Astrocyte (in vitro differentiated cells and primary cell): ENCODE measurements at regions not wholly inside any gene's neighbourhood (a gene's known extent, or its start where the extent isn't known, plus 50 kb on each side); places are given as distances from the start of the nearest gene placed in this dataset.

Experiments used
- DNase-seq: peaks from one replicate; pipeline ENCODE4 v3.0.0-alpha.2; 2010; ENCODE audit warnings: low read depth
- FAIRE-seq: peaks from 2 replicates; lab custom pipeline; 2011; peaks lifted over from hg19 to GRCh38; lab: Jason Lieb, UNC
- H2AFZ ChIP-seq: 2 replicates; pipeline ENCODE4 v1.6.0; 2012; ENCODE audit warnings: low read depth, low read length, inconsistent platforms
- H3K27ac ChIP-seq: 2 replicates; pipeline ENCODE4 v1.5.1; 2011; ENCODE audit warnings: low read depth, low read length, inconsistent platforms
- H3K27me3 ChIP-seq: 2 replicates; pipeline ENCODE4 v1.6.0; 2011; ENCODE audit warnings: low read length, inconsistent platforms; ENCODE audit not compliant: insufficient read depth
- H3K36me3 ChIP-seq: 2 replicates; pipeline ENCODE4 v1.5.1; 2011; ENCODE audit warnings: low read length, inconsistent platforms; ENCODE audit not compliant: insufficient read depth
- H3K4me1 ChIP-seq: 2 replicates; pipeline ENCODE4 v1.5.1; 2011; ENCODE audit warnings: low read length, inconsistent platforms; ENCODE audit not compliant: insufficient read depth
- H3K4me2 ChIP-seq: 2 replicates; pipeline ENCODE4 v1.6.0; 2012; ENCODE audit warnings: low read length, inconsistent platforms
- H3K4me3 ChIP-seq: 2 replicates; pipeline ENCODE4 v1.5.1; 2011; ENCODE audit warnings: low read depth, mild to moderate bottlenecking, low read length, inconsistent platforms; ENCODE audit not compliant: insufficient read depth
- H3K79me2 ChIP-seq: 2 replicates; pipeline ENCODE4 v1.6.0; 2012; ENCODE audit warnings: mild to moderate bottlenecking, low read length, inconsistent platforms; ENCODE audit not compliant: insufficient read depth
- H3K9ac ChIP-seq: 2 replicates; pipeline ENCODE4 v1.6.0; 2012; ENCODE audit warnings: mild to moderate bottlenecking, low read length, inconsistent platforms
- H3K9me3 ChIP-seq: 2 replicates; pipeline ENCODE4 v1.5.1; 2012; ENCODE audit warnings: low read depth, mild to moderate bottlenecking, low read length, inconsistent platforms; ENCODE audit not compliant: insufficient read depth
- H4K20me1 ChIP-seq: 2 replicates; pipeline ENCODE4 v1.6.0; 2012; ENCODE audit warnings: low read length, inconsistent platforms; ENCODE audit not compliant: insufficient read depth
- H3K27ac Mint-ChIP-seq: one replicate; pipeline ENCODE4 v1.8.0; 2021; ENCODE audit warnings: mild to moderate bottlenecking, mixed read lengths; ENCODE audit not compliant: unreplicated experiment
- H3K27me3 Mint-ChIP-seq: one replicate; pipeline ENCODE4 v1.8.0; 2021; ENCODE audit warnings: low read depth, mixed read lengths; ENCODE audit not compliant: unreplicated experiment
- H3K36me3 Mint-ChIP-seq: one replicate; pipeline ENCODE4 v1.8.0; 2021; ENCODE audit warnings: low read depth, mixed read lengths; ENCODE audit not compliant: unreplicated experiment
- H3K4me1 Mint-ChIP-seq: one replicate; pipeline ENCODE4 v1.8.0; 2021; ENCODE audit warnings: low read depth, mixed read lengths; ENCODE audit not compliant: unreplicated experiment
- H3K4me3 Mint-ChIP-seq: one replicate; pipeline ENCODE4 v1.8.0; 2021; ENCODE audit warnings: mild to moderate bottlenecking, moderate library complexity, mixed read lengths; ENCODE audit not compliant: unreplicated experiment
- H3K9me3 Mint-ChIP-seq: one replicate; pipeline ENCODE4 v1.8.0; 2021; ENCODE audit warnings: mild to moderate bottlenecking, mixed read lengths; ENCODE audit not compliant: unreplicated experiment
- CTCF ChIP-seq: IDR thresholded peaks from 2 replicates; pipeline ENCODE4 v1.5.1; 2011; ENCODE audit warnings: low read depth, mild to moderate bottlenecking, inconsistent platforms, low read length, moderate library complexity; ENCODE audit not compliant: insufficient read depth
- EZH2 ChIP-seq: IDR thresholded peaks from 2 replicates; pipeline ENCODE4 v1.6.1; 2012; ENCODE audit warnings: mild to moderate bottlenecking, low read length, inconsistent platforms; ENCODE audit not compliant: insufficient read depth

- H3K27me3 ChIP-seq: no peaks in the 10 kb centered on the region
- H3K4me1 Mint-ChIP-seq: peaks cover 2% of the 10 kb centered on the region
- H3K9ac ChIP-seq: no peak overlapping the region
- H3K27ac ChIP-seq: no peak overlapping the region
- H3K36me3 Mint-ChIP-seq: no peaks in the 10 kb centered on the region
- no peak overlapping the region for H3K4me3 Mint-ChIP-seq
- H3K9me3 Mint-ChIP-seq: peaks cover 2% of the 10 kb centered on the region
- no peaks in the 10 kb centered on the region for H3K4me1 ChIP-seq
- no peak overlapping the region for H3K4me3 ChIP-seq
- H3K4me2 ChIP-seq: no peak overlapping the region
- H2AFZ ChIP-seq: no peak overlapping the region
- H3K79me2 ChIP-seq: no peaks in the 10 kb centered on the region
- H3K9me3 ChIP-seq: no peaks in the 10 kb centered on the region
- DNase-seq (no peak), FAIRE-seq (no peak)
- H3K27ac Mint-ChIP-seq: no peak overlapping the region
- TF ChIP-seq EZH2 (no peak), CTCF (no peak)
- no peaks in the 10 kb centered on the region for H3K36me3 ChIP-seq
- no peaks in the 10 kb centered on the region for H4K20me1 ChIP-seq
- peaks cover 4% of the 10 kb centered on the region for H3K27me3 Mint-ChIP-seq
These were observed 579.1 kb downstream of the DHX35 start for GRCh38 chr20:39541136-39541803.

DNA sequence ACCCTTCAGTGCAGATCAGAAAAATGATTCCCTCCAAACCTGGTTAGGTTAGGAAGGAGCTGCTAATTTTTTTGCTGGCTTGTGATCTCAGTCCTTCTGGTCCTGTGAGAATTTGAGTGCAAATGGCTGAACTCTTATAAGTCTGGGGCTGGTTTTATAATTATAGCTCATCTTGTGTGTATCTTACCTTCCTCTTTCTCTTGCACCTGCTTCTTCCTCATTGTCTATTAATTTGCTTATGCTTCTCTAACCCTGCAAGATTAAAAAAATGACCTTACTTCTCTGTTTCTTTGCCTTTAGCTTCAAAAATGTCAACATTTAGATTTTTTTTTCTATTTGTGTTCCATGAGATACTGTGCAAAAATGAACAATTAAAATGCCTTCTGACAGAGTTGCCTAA, 576.2 kb downstream of the DHX35 start:
- Histone ChIP-seq H3K79me2 (no peaks in the 10 kb centered on the region), H4K20me1 (no peaks in the 10 kb centered on the region), H2AFZ (no peak overlapping the region), H3K9me3 (no peaks in the 10 kb centered on the region), H3K36me3 (no peaks in the 10 kb centered on the region), H3K4me3 (no peak overlapping the region), H3K9ac (no peak overlapping the region), H3K4me1 (no peaks in the 10 kb centered on the region), H3K27me3 (no peaks in the 10 kb centered on the region), H3K4me2 (no peak overlapping the region), H3K27ac (no peak overlapping the region)
- FAIRE-seq: no peak
- H3K4me3 Mint-ChIP-seq: no peak overlapping the region
- TF ChIP-seq CTCF (no peak), EZH2 (no peak)
- no peak for DNase-seq
- H3K9me3 Mint-ChIP-seq: no peaks in the 10 kb centered on the region
- no peak overlapping the region for H3K27ac Mint-ChIP-seq
- no peaks in the 10 kb centered on the region for H3K36me3 Mint-ChIP-seq
- H3K27me3 Mint-ChIP-seq: peaks cover 4% of the 10 kb centered on the region
- peaks cover 3% of the 10 kb centered on the region for H3K4me1 Mint-ChIP-seq

DNA sequence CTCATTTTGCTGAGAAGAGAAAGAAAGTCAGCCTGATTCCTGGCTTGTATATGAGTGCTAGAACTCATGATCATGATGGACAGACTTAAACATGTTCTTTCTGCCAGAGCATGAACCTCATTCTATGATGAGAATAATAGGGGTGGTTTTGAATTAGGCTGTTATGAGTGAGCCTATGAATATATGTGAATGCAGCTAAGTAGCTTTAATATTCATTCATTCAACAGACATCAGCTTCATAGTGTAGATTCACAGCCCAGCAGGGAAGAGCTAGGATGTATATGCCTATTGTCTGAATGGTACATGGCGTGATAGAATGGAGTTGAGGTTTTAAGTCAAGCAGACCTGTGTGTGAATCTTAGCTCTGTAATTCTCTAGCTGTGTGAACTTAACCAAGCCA, 573.2 kb downstream of the DHX35 start:
- H3K4me2 ChIP-seq: no peak overlapping the region
- no peak overlapping the region for H2AFZ ChIP-seq
- no peaks in the 10 kb centered on the region for H4K20me1 ChIP-seq
- H3K36me3 ChIP-seq: no peaks in the 10 kb centered on the region
- no peaks in the 10 kb centered on the region for H3K36me3 Mint-ChIP-seq
- H3K4me3 ChIP-seq: no peak overlapping the region
- H3K27ac Mint-ChIP-seq: no peak overlapping the region
- H3K27ac ChIP-seq: no peak overlapping the region
- H3K4me1 Mint-ChIP-seq: peaks cover 16% of the 10 kb centered on the region
- H3K9me3 ChIP-seq: no peaks in the 10 kb centered on the region
- DNase-seq (no peak), FAIRE-seq (no peak)
- no peaks in the 10 kb centered on the region for H3K4me1 ChIP-seq
- no peaks in the 10 kb centered on the region for H3K79me2 ChIP-seq
- no peaks in the 10 kb centered on the region for H3K9me3 Mint-ChIP-seq
- no peak for TF ChIP-seq EZH2
- no peak for TF ChIP-seq CTCF
- no peak overlapping the region for H3K9ac ChIP-seq
- no peaks in the 10 kb centered on the region for H3K27me3 ChIP-seq
- peaks cover 4% of the 10 kb centered on the region for H3K27me3 Mint-ChIP-seq
- no peak overlapping the region for H3K4me3 Mint-ChIP-seq
